Upper lobe of right lung (tissue), 1 donor: ENCODE measurements at regions not wholly inside any gene's neighbourhood (a gene's known extent, or its start where the extent isn't known, plus 50 kb on each side); places are given as distances from the start of the nearest gene placed in this dataset.
"Not testable (repeated sequence)": the region's sequence is repeated elsewhere in the genome, so short reads cannot be mapped to it uniquely, and the experiment has no call there.

Source experiments
- ATAC-seq: fragments of 200-7000 bp; cut with Tn5 transposase; one replicate; pipeline ENCODE4 v1.9.1; 2020; ENCODE audit warnings: mild to moderate bottlenecking, moderate library complexity
- DNase-seq: peaks from one replicate; pipeline ENCODE4 v3.0.0-alpha.2; 2020
- H3K27ac ChIP-seq: fragments of 200-600 bp; one replicate; pipeline ENCODE4 v1.8.0; 2022
- H3K27me3 ChIP-seq: fragments of 200-600 bp; one replicate; pipeline ENCODE4 v1.8.0; 2022; ENCODE audit warnings: mild to moderate bottlenecking
- H3K36me3 ChIP-seq: fragments of 200-600 bp; one replicate; pipeline ENCODE4 v1.8.0; 2022
- H3K4me1 ChIP-seq: fragments of 200-600 bp; one replicate; pipeline ENCODE4 v1.8.0; 2022
- H3K4me3 ChIP-seq: fragments of 200-600 bp; one replicate; pipeline ENCODE4 v1.8.0; 2022; ENCODE audit warnings: mild to moderate bottlenecking
- H3K9me3 ChIP-seq: fragments of 200-600 bp; one replicate; pipeline ENCODE4 v1.8.0; 2022
- intact Hi-C: fragments of 100-400 bp; cut with DNase I; formaldehyde crosslinking; loops from one replicate; pipeline ENCODE4 v1.11.0; 2022
- TF ChIP-seq, protein P1 (sequence below): fragments of 200-600 bp; IDR thresholded peaks from one replicate; pipeline ENCODE4 v1.8.0; 2022; ENCODE audit warnings: antibody characterized with exemption
- donor health status: DM: no; HTN: yes; CAD: no; lungs with severe emphysema.

DNA sequence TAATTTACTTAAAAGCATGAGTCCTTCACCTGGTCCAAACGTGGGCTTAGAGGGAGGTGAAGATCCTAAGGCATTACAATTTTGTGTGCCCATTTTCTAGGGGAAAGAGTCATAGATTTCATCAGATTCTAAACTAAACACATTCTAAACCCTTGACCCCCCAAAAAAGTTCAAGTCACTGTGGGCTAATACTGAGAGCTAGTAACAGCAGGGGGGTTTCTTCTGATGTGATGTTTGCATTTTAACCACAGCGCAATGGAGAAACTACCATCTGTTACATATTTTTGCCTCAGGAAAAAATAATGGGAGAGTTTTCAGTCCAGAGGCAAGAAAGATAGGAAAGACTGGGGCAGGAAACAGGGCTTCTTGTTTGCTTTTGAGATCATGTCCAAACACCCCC lies 110.8 kb upstream of the SLC1A3 start:
- no peak overlapping the region for H3K4me3 ChIP-seq
- H3K36me3 ChIP-seq, result no peaks in the 10 kb centered on the region
- intact Hi-C loops, result no loop called here
- H3K27ac ChIP-seq, result no peak overlapping the region
- no peaks in the 10 kb centered on the region for H3K9me3 ChIP-seq
- DNase-seq, result no peak
- ATAC-seq, result no peak
- H3K27me3 ChIP-seq, result no peaks in the 10 kb centered on the region
- TF ChIP-seq, protein P1, sequence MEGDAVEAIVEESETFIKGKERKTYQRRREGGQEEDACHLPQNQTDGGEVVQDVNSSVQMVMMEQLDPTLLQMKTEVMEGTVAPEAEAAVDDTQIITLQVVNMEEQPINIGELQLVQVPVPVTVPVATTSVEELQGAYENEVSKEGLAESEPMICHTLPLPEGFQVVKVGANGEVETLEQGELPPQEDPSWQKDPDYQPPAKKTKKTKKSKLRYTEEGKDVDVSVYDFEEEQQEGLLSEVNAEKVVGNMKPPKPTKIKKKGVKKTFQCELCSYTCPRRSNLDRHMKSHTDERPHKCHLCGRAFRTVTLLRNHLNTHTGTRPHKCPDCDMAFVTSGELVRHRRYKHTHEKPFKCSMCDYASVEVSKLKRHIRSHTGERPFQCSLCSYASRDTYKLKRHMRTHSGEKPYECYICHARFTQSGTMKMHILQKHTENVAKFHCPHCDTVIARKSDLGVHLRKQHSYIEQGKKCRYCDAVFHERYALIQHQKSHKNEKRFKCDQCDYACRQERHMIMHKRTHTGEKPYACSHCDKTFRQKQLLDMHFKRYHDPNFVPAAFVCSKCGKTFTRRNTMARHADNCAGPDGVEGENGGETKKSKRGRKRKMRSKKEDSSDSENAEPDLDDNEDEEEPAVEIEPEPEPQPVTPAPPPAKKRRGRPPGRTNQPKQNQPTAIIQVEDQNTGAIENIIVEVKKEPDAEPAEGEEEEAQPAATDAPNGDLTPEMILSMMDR, result no peak
- no peaks in the 10 kb centered on the region for H3K4me1 ChIP-seq

- H3K9me3 ChIP-seq, result no peaks in the 10 kb centered on the region
- no peaks in the 10 kb centered on the region for H3K36me3 ChIP-seq
- TF ChIP-seq, protein P1, result no peak
- H3K27ac ChIP-seq, result no peak overlapping the region
- no peak overlapping the region for H3K4me3 ChIP-seq
- no peaks in the 10 kb centered on the region for H3K4me1 ChIP-seq
- DNase-seq (no peak), ATAC-seq (no peak)
- no peaks in the 10 kb centered on the region for H3K27me3 ChIP-seq
- intact Hi-C loops, result no loop called here
These were observed 109.9 kb upstream of the SLC1A3 start for GRCh38 chr5:36496471-36496870.

- Histone ChIP-seq H3K36me3 (no peaks in the 10 kb centered on the region), H3K27ac (no peak overlapping the region), H3K4me3 (no peak overlapping the region), H3K27me3 (no peaks in the 10 kb centered on the region), H3K4me1 (peaks cover 8% of the 10 kb centered on the region), H3K9me3 (no peaks in the 10 kb centered on the region)
- TF ChIP-seq, protein P1, result no peak
- intact Hi-C loops, result loop anchor here (10.0 kb wide), 1 partner anchor 88 kb away; no protein-coding TSS in a partner anchor
- no peak for DNase-seq
- peak; percentile 55 for ATAC-seq
These were observed 103.8 kb upstream of the SLC1A3 start for GRCh38 chr5:36502608-36503007.

DNA sequence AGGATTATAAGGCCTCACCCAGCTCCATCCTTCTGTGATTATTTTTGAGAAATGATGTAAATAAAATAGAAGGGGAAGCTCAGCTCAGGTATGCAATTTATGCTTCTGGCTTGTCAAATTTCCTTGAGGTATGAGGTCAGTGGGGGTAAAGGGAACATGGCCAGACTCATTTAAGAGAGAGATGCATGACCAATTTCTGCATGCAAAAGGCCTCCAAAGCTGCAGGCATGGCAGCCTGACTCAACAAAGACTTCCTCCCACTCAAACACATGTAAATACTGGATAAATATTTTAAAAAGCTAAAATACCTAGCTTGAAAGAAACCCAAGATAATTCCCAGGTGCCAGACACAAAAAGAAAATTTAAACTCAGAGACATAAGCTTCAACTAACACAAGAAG lies 101.4 kb upstream of the SLC1A3 start:
- Histone ChIP-seq H3K4me3 (no peak overlapping the region), H3K27me3 (no peaks in the 10 kb centered on the region), H3K9me3 (no peaks in the 10 kb centered on the region), H3K4me1 (peaks cover 8% of the 10 kb centered on the region), H3K36me3 (no peaks in the 10 kb centered on the region), H3K27ac (no peak overlapping the region)
- ATAC-seq (no peak), DNase-seq (no peak)
- intact Hi-C loops, result loop anchor here (10.0 kb wide), 1 partner anchor 90 kb away; no protein-coding TSS in a partner anchor
- TF ChIP-seq, protein P1, result no peak

- Histone ChIP-seq H3K4me3 (no peak overlapping the region), H3K27me3 (no peaks in the 10 kb centered on the region), H3K9me3 (no peaks in the 10 kb centered on the region), H3K27ac (no peak overlapping the region), H3K4me1 (peaks cover 3% of the 10 kb centered on the region), H3K36me3 (no peaks in the 10 kb centered on the region)
- TF ChIP-seq, protein P1, result peak; percentile 91
- peak; percentile 90 for ATAC-seq
- intact Hi-C loops, result loop anchor here (10.0 kb wide), 1 partner anchor 93 kb away; no protein-coding TSS in a partner anchor
- DNase-seq, result peak; percentile 84
These were observed 99.0 kb upstream of the SLC1A3 start for GRCh38 chr5:36507332-36507952.

- H3K4me3 ChIP-seq, ATAC-seq, H3K27me3 ChIP-seq, DNase-seq, H3K4me1 ChIP-seq, H3K36me3 ChIP-seq, H3K27ac ChIP-seq, H3K9me3 ChIP-seq: not testable (repeated sequence)
- intact Hi-C loops, result loop anchor here (10.0 kb wide), 1 partner anchor 94 kb away; no protein-coding TSS in a partner anchor
These were observed 98.1 kb upstream of the SLC1A3 start for GRCh38 chr5:36508331-36508730.

DNA sequence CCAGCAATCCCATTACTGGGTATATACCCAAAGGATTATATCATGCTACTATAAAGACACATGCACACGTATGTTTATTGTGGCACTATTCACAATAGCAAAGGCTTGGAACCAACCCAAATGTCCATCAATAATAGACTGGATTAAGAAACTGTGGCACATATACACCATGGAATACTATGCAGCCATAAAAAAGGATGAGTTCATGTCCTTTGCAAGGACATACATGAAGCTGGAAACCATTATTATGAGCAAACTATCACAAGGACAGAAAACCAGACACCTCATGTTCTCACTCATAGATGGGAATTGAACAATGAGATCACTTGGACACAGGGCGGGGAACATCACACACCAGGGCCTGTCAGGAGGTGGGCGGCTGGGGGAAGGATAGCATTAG lies 92.8 kb upstream of the SLC1A3 start:
- H3K9me3 ChIP-seq, H3K36me3 ChIP-seq, H3K27ac ChIP-seq, ATAC-seq, H3K27me3 ChIP-seq, intact Hi-C loops, H3K4me3 ChIP-seq, DNase-seq, H3K4me1 ChIP-seq: not testable (repeated sequence)
